ENCODE measurements at regions not wholly inside any gene's neighbourhood (a gene's known extent, or its start where the extent isn't known, plus 50 kb on each side); places are given as distances from the start of the nearest gene placed in this dataset.

- no peak for TF ChIP-seq CTCF (IDR thresholded peaks at IDR 0.05; ENCODE audit: low read depth, low read length, poor library complexity, severe bottlenecking)
- TF ChIP-seq EZH2phosphoT487 (IDR thresholded peaks at IDR 0.05; ENCODE audit: borderline replicate concordance, low read length), result no peak
- Histone ChIP-seq H3K27me3 (ENCODE audit: control insufficient read depth, low read length) (peaks cover 13% of the 10 kb centered on the region; the same call in 1 of the 2 replicates), H4K20me1 (ENCODE audit: control insufficient read depth, insufficient read depth, low read depth, low read length) (no peaks in the 10 kb centered on the region), H3K4me1 (ENCODE audit: control insufficient read depth, low read length) (no peaks in the 10 kb centered on the region), H3F3A (ENCODE audit: control insufficient read depth, insufficient read depth) (no peaks in the 10 kb centered on the region), H3K4me2 (ENCODE audit: low read length) (no peak overlapping the region), H3K27ac (ENCODE audit: low read depth, low read length) (no peak overlapping the region), H3K36me3 (ENCODE audit: control insufficient read depth, low read length) (no peaks in the 10 kb centered on the region), H3K4me3 (ENCODE audit: low read length) (no peak overlapping the region), H3K9me3 (ENCODE audit: control insufficient read depth, insufficient read depth, low read length) (no peaks in the 10 kb centered on the region), H3K79me2 (ENCODE audit: control insufficient read depth, low read length) (no peaks in the 10 kb centered on the region), H3K9me2 (replicated peaks; ENCODE audit: control insufficient read depth, low read length) (no peaks in the 10 kb centered on the region)
Measured at GRCh38 chr7:50182759-50183158, 89.7 kb upstream of the ZPBP start.

- TF ChIP-seq CTCF (IDR thresholded peaks at IDR 0.05; ENCODE audit: low read depth, low read length, poor library complexity, severe bottlenecking) (no peak), EZH2phosphoT487 (IDR thresholded peaks at IDR 0.05; ENCODE audit: borderline replicate concordance, low read length) (no peak)
- no peak overlapping the region for H3K4me3 ChIP-seq (ENCODE audit: low read length)
- no peaks in the 10 kb centered on the region for H3F3A ChIP-seq (ENCODE audit: control insufficient read depth, insufficient read depth)
- no peaks in the 10 kb centered on the region for H3K36me3 ChIP-seq (ENCODE audit: control insufficient read depth, low read length)
- H3K27ac ChIP-seq (ENCODE audit: low read depth, low read length), result no peak overlapping the region
- no peak overlapping the region for H3K4me2 ChIP-seq (ENCODE audit: low read length)
- H3K4me1 ChIP-seq (ENCODE audit: control insufficient read depth, low read length), result no peaks in the 10 kb centered on the region
- H3K9me3 ChIP-seq (ENCODE audit: control insufficient read depth, insufficient read depth, low read length), result no peaks in the 10 kb centered on the region
- no peaks in the 10 kb centered on the region for H4K20me1 ChIP-seq (ENCODE audit: control insufficient read depth, insufficient read depth, low read depth, low read length)
- no peaks in the 10 kb centered on the region for H3K9me2 ChIP-seq (replicated peaks; ENCODE audit: control insufficient read depth, low read length)
- H3K27me3 ChIP-seq (ENCODE audit: control insufficient read depth, low read length), result peaks cover 16% of the 10 kb centered on the region; the same call in 1 of the 2 replicates
- H3K79me2 ChIP-seq (ENCODE audit: control insufficient read depth, low read length), result no peaks in the 10 kb centered on the region
Measured at GRCh38 chr7:50181081-50181480, 88.0 kb upstream of the ZPBP start.

GRCh38 chr7:50178166-50178565, 85.1 kb upstream of the ZPBP start:
- peaks cover 17% of the 10 kb centered on the region; the same call in 1 of the 2 replicates for H3K27me3 ChIP-seq (ENCODE audit: control insufficient read depth, low read length)
- TF ChIP-seq EZH2phosphoT487 (IDR thresholded peaks at IDR 0.05; ENCODE audit: borderline replicate concordance, low read length) (no peak), CTCF (IDR thresholded peaks at IDR 0.05; ENCODE audit: low read depth, low read length, poor library complexity, severe bottlenecking) (no peak)
- no peaks in the 10 kb centered on the region for H3K36me3 ChIP-seq (ENCODE audit: control insufficient read depth, low read length)

More at GRCh38 chr7:50178166-50178565, 85.1 kb upstream of the ZPBP start:
- Histone ChIP-seq H3K9me2 (replicated peaks; ENCODE audit: control insufficient read depth, low read length) (no peaks in the 10 kb centered on the region), H3K79me2 (ENCODE audit: control insufficient read depth, low read length) (no peaks in the 10 kb centered on the region), H3K9me3 (ENCODE audit: control insufficient read depth, insufficient read depth, low read length) (no peaks in the 10 kb centered on the region), H3K4me2 (ENCODE audit: low read length) (no peak overlapping the region), H3K27ac (ENCODE audit: low read depth, low read length) (no peak overlapping the region), H3K4me1 (ENCODE audit: control insufficient read depth, low read length) (no peaks in the 10 kb centered on the region), H4K20me1 (ENCODE audit: control insufficient read depth, insufficient read depth, low read depth, low read length) (no peaks in the 10 kb centered on the region), H3K4me3 (ENCODE audit: low read length) (no peak overlapping the region), H3F3A (ENCODE audit: control insufficient read depth, insufficient read depth) (no peaks in the 10 kb centered on the region)
